ENCODE measurements at regions not wholly inside any gene's neighbourhood (a gene's known extent, or its start where the extent isn't known, plus 50 kb on each side); places are given as distances from the start of the nearest gene placed in this dataset.

GRCh38 chr2:122977580-122977979 is 1047.5 kb upstream of the CNTNAP5 start:
- peaks cover 0 to 4% (median 0%) of the 10 kb centered on the region in 3 donors for H3K9me3 ChIP-seq
- H3K27me3 ChIP-seq: no peaks in the 10 kb centered on the region
- DNase-seq: no peak
- H3K36me3 ChIP-seq: no peaks in the 10 kb centered on the region
- no peak overlapping the region for H3K27ac ChIP-seq
- no peak for TF ChIP-seq CTCF (IDR thresholded peaks at IDR 0.05)
- no peak for TF ChIP-seq POLR2A (IDR thresholded peaks at IDR 0.05)
- intact Hi-C loops (cut with DNase I): no loop called here
- H3K4me3 ChIP-seq: no peak overlapping the region
- 75 to 81% methylated on average over 1 of the region's 1 CpG for WGBS, 2 donors
- H3K4me1 ChIP-seq: no peaks in the 10 kb centered on the region

GRCh38 chr2:122980671-122981070 is 1044.4 kb upstream of the CNTNAP5 start:
- Histone ChIP-seq H3K27ac (no peak overlapping the region), H3K27me3 (no peaks in the 10 kb centered on the region), H3K4me1 (no peaks in the 10 kb centered on the region), H3K9me3 (peaks cover 0 to 4% (median 0%) of the 10 kb centered on the region in 3 donors), H3K36me3 (no peaks in the 10 kb centered on the region), H3K4me3 (no peak overlapping the region)
- TF ChIP-seq CTCF (IDR thresholded peaks at IDR 0.05) (no peak), POLR2A (IDR thresholded peaks at IDR 0.05) (no peak)
- 52 to 53% methylated on average over 5 of the region's 5 CpGs for WGBS, 2 donors
- DNase-seq: no peak
- intact Hi-C loops (cut with DNase I): no loop called here

GRCh38 chr2:122982936-122983335 is 1042.2 kb upstream of the CNTNAP5 start:
- Histone ChIP-seq H3K4me1 (no peaks in the 10 kb centered on the region), H3K4me3 (no peak overlapping the region), H3K36me3 (no peaks in the 10 kb centered on the region), H3K9me3 (peaks cover 0 to 4% (median 0%) of the 10 kb centered on the region in 3 donors), H3K27ac (no peak overlapping the region), H3K27me3 (no peaks in the 10 kb centered on the region)
- intact Hi-C loops (cut with DNase I): no loop called here
- 26 to 59% methylated on average over 1 of the region's 1 CpG for WGBS, 2 donors
- TF ChIP-seq POLR2A (IDR thresholded peaks at IDR 0.05): no peak
- no peak for TF ChIP-seq CTCF (IDR thresholded peaks at IDR 0.05)
- DNase-seq: no peak

- TF ChIP-seq POLR2A (IDR thresholded peaks at IDR 0.05): no peak
- TF ChIP-seq CTCF (IDR thresholded peaks at IDR 0.05): no peak
- DNase-seq: no peak
- H3K27ac ChIP-seq: no peak overlapping the region
- peaks cover 0 to 9% (median 0%) of the 10 kb centered on the region in 3 donors for H3K9me3 ChIP-seq
- no peaks in the 10 kb centered on the region for H3K4me1 ChIP-seq
- no peaks in the 10 kb centered on the region for H3K27me3 ChIP-seq
- intact Hi-C loops (cut with DNase I): no loop called here
- no peaks in the 10 kb centered on the region for H3K36me3 ChIP-seq
- 40% methylated on average over 3 of the region's 8 CpGs; no CpG with 5 or more reads in 1 of the 2 donors for WGBS, 2 donors
- no peak overlapping the region for H3K4me3 ChIP-seq
Measured at GRCh38 chr2:122988395-122989221, 1036.5 kb upstream of the CNTNAP5 start.

DNA sequence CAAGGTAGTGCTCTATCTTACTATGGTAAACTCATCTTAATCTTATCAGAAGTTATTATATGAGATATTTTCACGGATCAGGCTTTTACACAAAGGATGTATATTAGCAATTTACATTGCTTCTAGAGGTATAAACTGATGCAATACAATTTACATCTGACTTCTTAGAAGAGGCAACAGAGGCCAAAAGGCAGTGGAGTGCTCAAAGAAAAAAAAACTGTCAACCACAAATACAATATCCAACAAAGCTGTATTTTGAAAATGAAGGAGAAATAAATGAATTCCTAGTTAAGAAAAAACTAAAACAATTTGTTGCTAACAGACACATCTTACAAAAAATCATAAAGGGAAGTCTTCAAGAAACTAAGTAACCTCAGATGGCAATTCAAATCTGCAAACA is 1031.5 kb upstream of the CNTNAP5 start:
- no peaks in the 10 kb centered on the region for H3K36me3 ChIP-seq
- DNase-seq: no peak
- 50 to 72% methylated on average over 1 of the region's 1 CpG for WGBS, 2 donors
- no peak overlapping the region for H3K27ac ChIP-seq
- H3K9me3 ChIP-seq: peaks cover 0 to 7% (median 0%) of the 10 kb centered on the region in 3 donors
- TF ChIP-seq CTCF (IDR thresholded peaks at IDR 0.05) (no peak), POLR2A (IDR thresholded peaks at IDR 0.05) (no peak)
- intact Hi-C loops (cut with DNase I): no loop called here
- H3K4me3 ChIP-seq: no peak overlapping the region
- no peaks in the 10 kb centered on the region for H3K4me1 ChIP-seq
- H3K27me3 ChIP-seq: no peaks in the 10 kb centered on the region

Measured in esophagus squamous epithelium (tissue), 5 donors.